Hepatocyte (in vitro differentiated cells): ENCODE measurements at regions not wholly inside any gene's neighbourhood (a gene's known extent, or its start where the extent isn't known, plus 50 kb on each side); places are given as distances from the start of the nearest gene placed in this dataset.

Experiments used
- DNase-seq: peaks from one replicate; pipeline ENCODE4 v3.0.0-alpha.2; 2016; ENCODE audit warnings: low spot score
- H2AFZ ChIP-seq: fragments of 200-600 bp; sonication (generic); 2 replicates; pipeline ENCODE4 v1.6.0; 2016; ENCODE audit warnings: antibody characterized with exemption, mild to moderate bottlenecking
- H3K27ac ChIP-seq: fragments of 200-600 bp; sonication (generic); 2 replicates; pipeline ENCODE4 v1.5.1; 2016; ENCODE audit warnings: mild to moderate bottlenecking
- H3K27me3 ChIP-seq: fragments of 200-600 bp; sonication (generic); 2 replicates; pipeline ENCODE4 v1.6.1; 2016
- H3K36me3 ChIP-seq: fragments of 200-600 bp; sonication (generic); replicated peaks from 2 replicates; pipeline ENCODE4 v1.5.1; 2016; ENCODE audit warnings: low read depth; ENCODE audit not compliant: insufficient read depth
- H3K4me1 ChIP-seq: fragments of 200-600 bp; sonication (generic); 2 replicates; pipeline ENCODE4 v1.5.1; 2016; ENCODE audit warnings: mild to moderate bottlenecking, moderate library complexity; ENCODE audit not compliant: insufficient read depth
- H3K4me2 ChIP-seq: fragments of 200-600 bp; sonication (generic); 2 replicates; pipeline ENCODE4 v1.6.0; 2016
- H3K4me3 ChIP-seq: fragments of 200-600 bp; sonication (generic); 2 replicates; pipeline ENCODE4 v1.5.1; 2016; ENCODE audit warnings: mild to moderate bottlenecking
- H3K79me2 ChIP-seq: fragments of 200-600 bp; sonication (generic); 2 replicates; pipeline ENCODE4 v1.6.0; 2017; ENCODE audit warnings: mild to moderate bottlenecking
- H3K9me2 ChIP-seq: fragments of 200-600 bp; sonication (generic); replicated peaks from 2 replicates; pipeline ENCODE4 v1.6.0; 2017; ENCODE audit warnings: mild to moderate bottlenecking; ENCODE audit not compliant: insufficient read depth
- H3K9me3 ChIP-seq: fragments of 200-600 bp; sonication (generic); 2 replicates; pipeline ENCODE4 v1.5.1; 2016; ENCODE audit warnings: low read depth, mild to moderate bottlenecking
- H4K20me1 ChIP-seq: fragments of 200-600 bp; sonication (generic); 2 replicates; pipeline ENCODE4 v1.6.0; 2016; ENCODE audit warnings: mild to moderate bottlenecking; ENCODE audit not compliant: insufficient read depth, poor library complexity, severe bottlenecking
- CTCF ChIP-seq: fragments of 200-600 bp; sonication (generic); IDR thresholded peaks from 2 replicates; pipeline ENCODE4 v1.5.1; 2016; ENCODE audit warnings: antibody characterized with exemption, mild to moderate bottlenecking; ENCODE audit not compliant: poor library complexity
- EZH2 ChIP-seq: fragments of 200-600 bp; sonication (generic); IDR thresholded peaks from 2 replicates; pipeline ENCODE4 v1.6.1; 2016; ENCODE audit warnings: antibody characterized with exemption, mild to moderate bottlenecking, borderline replicate concordance
- EZH2phosphoT487 ChIP-seq: fragments of 200-600 bp; sonication (generic); IDR thresholded peaks from one replicate; pipeline ENCODE4 v1.6.1; 2018; ENCODE audit warnings: antibody characterized with exemption, mild to moderate bottlenecking, low read depth, moderate library complexity; ENCODE audit not compliant: unreplicated experiment, severe bottlenecking
- WGBS: methylation state at CpG from one replicate; pipeline ENCODE4 v1.1.6; 2016; ENCODE audit warnings: low lambda C conversion rate; ENCODE audit errors: missing lambda C conversion rate; 5-methylcytosine and 5-hydroxymethylcytosine counted together

GRCh38 chr1:30090162-30090820 is 633.1 kb downstream of the MATN1 start:
- no peak for DNase-seq
- Histone ChIP-seq H3K79me2 (no peaks in the 10 kb centered on the region), H3K4me3 (no peak overlapping the region), H4K20me1 (no peaks in the 10 kb centered on the region), H3K27ac (no peak overlapping the region), H3K4me1 (peaks cover 4% of the 10 kb centered on the region), H3K36me3 (no peaks in the 10 kb centered on the region), H3K9me3 (no peaks in the 10 kb centered on the region), H3K9me2 (no peaks in the 10 kb centered on the region), H2AFZ (no peak overlapping the region), H3K27me3 (peaks cover 12% of the 10 kb centered on the region), H3K4me2 (no peak overlapping the region)
- 76% methylated on average over 10 of the region's 10 CpGs for WGBS
- no peak for TF ChIP-seq EZH2
- no peak for TF ChIP-seq EZH2phosphoT487
- no peak for TF ChIP-seq CTCF

- peak; percentile 47 for DNase-seq
- Histone ChIP-seq H3K79me2 (no peaks in the 10 kb centered on the region), H3K4me2 (no peak overlapping the region), H4K20me1 (no peaks in the 10 kb centered on the region), H3K4me3 (no peak overlapping the region), H3K27me3 (peaks cover 12% of the 10 kb centered on the region), H3K4me1 (peaks cover 11% of the 10 kb centered on the region), H2AFZ (no peak overlapping the region), H3K9me3 (no peaks in the 10 kb centered on the region), H3K36me3 (no peaks in the 10 kb centered on the region), H3K27ac (no peak overlapping the region), H3K9me2 (no peaks in the 10 kb centered on the region)
- TF ChIP-seq EZH2phosphoT487 (no peak), CTCF (no peak), EZH2 (no peak)
- WGBS, result 65% methylated on average over 11 of the region's 11 CpGs
These were observed 634.4 kb downstream of the MATN1 start for GRCh38 chr1:30089024-30089430.

GRCh38 chr1:30088594-30088993 is 634.8 kb downstream of the MATN1 start:
- no peak overlapping the region for H3K27ac ChIP-seq
- peaks cover 12% of the 10 kb centered on the region for H3K27me3 ChIP-seq
- H3K79me2 ChIP-seq, result no peaks in the 10 kb centered on the region
- DNase-seq, result no peak
- H3K4me2 ChIP-seq, result no peak overlapping the region
- no peaks in the 10 kb centered on the region for H4K20me1 ChIP-seq
- 63% methylated on average over 10 of the region's 10 CpGs for WGBS
- no peaks in the 10 kb centered on the region for H3K36me3 ChIP-seq
- no peaks in the 10 kb centered on the region for H3K9me2 ChIP-seq
- no peaks in the 10 kb centered on the region for H3K9me3 ChIP-seq
- H2AFZ ChIP-seq, result no peak overlapping the region
- H3K4me3 ChIP-seq, result no peak overlapping the region
- no peak for TF ChIP-seq EZH2phosphoT487
- TF ChIP-seq CTCF, result no peak
- no peak for TF ChIP-seq EZH2
- H3K4me1 ChIP-seq, result peaks cover 15% of the 10 kb centered on the region

GRCh38 chr1:30087465-30087864 is 635.9 kb downstream of the MATN1 start:
- no peak for DNase-seq
- Histone ChIP-seq H2AFZ (no peak overlapping the region), H3K4me3 (no peak overlapping the region), H3K4me1 (peaks cover 19% of the 10 kb centered on the region), H3K27ac (no peak overlapping the region), H3K9me3 (no peaks in the 10 kb centered on the region), H3K36me3 (no peaks in the 10 kb centered on the region), H4K20me1 (no peaks in the 10 kb centered on the region), H3K27me3 (peaks cover 12% of the 10 kb centered on the region), H3K9me2 (no peaks in the 10 kb centered on the region), H3K4me2 (no peak overlapping the region), H3K79me2 (no peaks in the 10 kb centered on the region)
- TF ChIP-seq EZH2 (no peak), CTCF (peak; percentile 22)
- WGBS, result 71% methylated on average over 6 of the region's 6 CpGs
